ENCODE measurements at regions not wholly inside any gene's neighbourhood (a gene's known extent, or its start where the extent isn't known, plus 50 kb on each side); places are given as distances from the start of the nearest gene placed in this dataset.

DNA sequence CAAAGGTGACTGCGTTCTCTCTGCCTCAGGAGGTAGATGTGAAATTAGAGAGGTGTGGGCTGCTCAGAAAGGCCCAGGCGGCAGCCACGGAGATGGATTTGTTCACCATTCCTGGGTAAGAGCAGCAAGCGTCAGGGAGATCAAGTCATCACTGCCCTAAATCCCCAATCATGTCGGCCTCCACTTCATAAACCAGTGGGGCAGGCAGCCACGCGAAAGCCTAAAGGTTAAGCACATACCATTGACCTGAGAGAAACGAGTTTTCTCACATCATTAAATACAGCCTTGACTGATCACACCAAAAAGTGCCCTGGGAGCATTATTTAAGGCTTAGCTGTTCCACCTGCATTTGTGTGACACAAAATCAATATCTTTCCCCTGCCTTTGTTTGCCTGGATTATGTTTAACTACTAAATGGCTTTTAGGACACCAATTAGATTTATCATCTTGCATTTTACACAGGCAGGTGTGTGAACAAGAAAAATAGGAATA is 50.7 kb upstream of the FOXB1 start:
- DNase-seq (ENCODE audit: low spot score), result no peak

DNA sequence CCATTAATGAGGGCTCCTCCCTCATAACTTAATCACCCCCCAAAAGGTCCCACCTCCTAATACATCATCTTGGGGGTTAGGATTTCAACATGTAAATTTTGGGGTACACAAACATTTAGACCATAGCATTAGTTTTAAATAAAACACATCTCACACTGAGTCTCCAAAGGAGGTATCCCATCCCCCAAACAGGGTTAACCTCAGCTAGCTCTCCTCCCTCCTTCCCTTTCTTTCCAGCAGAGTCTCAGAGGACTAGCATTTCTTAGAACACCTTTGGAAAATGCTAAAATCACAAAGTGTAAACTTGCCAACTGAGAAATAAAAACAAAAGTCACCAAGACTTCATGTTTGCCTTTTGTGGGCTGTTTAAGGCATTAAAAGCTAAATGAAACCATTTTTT is 51.2 kb upstream of the FOXB1 start:
- DNase-seq (ENCODE audit: low spot score), result no peak

DNA sequence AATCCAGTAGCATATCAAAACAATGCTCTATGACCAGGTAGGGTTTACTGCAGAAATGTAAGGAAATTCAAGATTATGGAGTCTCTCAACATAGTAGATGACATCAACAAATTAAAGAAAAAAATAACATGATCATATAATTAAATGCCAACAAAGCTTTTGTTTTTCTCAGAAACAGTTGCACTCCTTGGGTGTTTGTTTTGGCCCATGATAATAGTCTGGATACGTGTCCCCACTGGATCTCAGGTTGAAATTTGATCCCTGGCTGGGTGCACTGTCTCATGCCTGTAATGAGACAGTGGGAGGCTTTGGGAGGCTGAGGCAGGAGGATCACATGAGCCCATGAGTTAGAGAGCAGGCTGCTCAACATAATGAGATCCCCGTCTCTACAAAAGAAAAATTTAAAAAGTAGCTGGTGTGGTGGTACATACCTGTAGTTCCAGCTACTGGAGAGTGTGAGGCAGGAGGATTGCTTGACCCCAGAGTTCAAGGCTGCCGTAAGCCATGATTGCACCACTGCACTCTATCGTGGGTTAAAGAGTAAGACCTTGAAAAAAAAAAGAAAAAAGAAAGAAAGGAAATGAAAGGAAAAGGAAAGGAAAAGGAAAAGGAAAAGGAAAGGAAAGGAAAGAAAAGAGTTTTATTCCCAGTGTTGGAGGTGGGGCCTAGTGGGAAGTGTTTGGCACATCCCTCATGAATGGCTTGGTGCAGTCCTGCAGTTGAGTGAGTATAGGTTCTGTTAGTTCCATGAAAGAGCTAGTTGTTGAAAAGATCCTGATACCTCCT is 53.3 kb upstream of the FOXB1 start:
- no peak for DNase-seq (ENCODE audit: low spot score)

DNA sequence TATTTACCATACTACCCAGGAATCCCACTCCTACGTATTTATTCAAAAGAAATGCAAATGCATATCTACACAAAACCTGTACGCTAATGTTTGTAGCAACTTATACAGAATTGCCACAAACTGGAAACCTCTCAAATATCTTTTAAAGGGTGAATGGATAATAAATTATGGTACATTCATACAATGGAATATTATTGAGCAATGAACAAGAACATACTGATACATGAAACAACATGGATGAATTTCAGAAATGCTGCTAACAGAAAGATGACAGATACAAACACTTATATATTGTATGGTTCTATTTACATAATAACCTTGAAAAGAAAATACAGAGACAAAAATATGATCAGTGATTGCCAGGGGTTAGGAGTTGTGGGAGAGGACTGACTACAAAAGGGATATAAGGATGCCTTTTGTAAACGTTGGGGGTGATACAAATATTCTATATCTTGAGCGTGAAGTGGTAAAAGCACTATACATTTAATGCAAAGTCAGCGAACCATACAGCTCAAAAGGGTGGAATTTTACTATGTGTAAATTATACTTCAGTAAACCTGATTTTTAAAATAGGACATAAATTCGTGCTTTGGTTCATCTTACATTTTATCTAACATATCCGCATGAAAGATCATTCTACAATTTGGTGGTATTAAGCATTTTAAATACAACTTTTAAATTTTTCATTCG is 55.0 kb upstream of the FOXB1 start:
- DNase-seq (ENCODE audit: low spot score), result no peak

DNA sequence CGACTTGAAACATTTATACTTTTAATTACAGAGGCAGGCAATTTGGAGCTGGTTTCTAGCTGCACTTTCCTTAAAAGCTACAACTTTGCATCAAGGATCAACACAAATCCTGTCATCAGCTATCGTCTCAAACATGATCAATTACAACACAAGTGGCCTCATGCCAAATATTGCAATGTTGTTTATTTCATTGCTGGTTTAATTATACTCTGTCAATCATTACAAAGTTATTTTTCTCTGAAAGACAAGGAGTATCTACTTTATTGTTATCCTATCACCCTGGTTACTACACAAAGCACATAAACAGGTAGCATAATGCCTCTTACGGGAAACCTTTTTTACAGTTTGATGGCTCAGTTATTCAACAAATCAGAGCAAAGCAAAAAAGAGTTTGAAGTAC is 58.0 kb upstream of the FOXB1 start:
- no peak for DNase-seq (ENCODE audit: low spot score)

DNA sequence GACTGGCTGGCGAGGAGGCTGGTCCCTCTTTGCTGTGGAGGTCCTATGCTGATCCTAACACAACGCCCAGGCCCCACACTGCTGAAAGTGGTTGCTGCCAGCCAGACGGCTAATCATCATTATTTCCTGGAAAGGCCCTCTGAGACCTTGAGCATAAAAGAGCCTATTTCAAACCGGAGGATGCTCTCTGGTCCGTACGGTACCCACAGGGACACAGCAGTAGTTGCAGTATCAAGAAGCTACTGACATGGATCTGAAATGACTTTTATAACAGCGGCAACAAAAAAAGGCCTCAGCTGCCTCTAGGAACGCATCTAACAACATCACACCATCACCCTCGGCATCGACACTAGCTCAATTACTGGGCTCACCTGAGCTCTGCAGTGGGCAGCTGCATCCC is 59.1 kb upstream of the FOXB1 start:
- DNase-seq (ENCODE audit: low spot score), result no peak

DNA sequence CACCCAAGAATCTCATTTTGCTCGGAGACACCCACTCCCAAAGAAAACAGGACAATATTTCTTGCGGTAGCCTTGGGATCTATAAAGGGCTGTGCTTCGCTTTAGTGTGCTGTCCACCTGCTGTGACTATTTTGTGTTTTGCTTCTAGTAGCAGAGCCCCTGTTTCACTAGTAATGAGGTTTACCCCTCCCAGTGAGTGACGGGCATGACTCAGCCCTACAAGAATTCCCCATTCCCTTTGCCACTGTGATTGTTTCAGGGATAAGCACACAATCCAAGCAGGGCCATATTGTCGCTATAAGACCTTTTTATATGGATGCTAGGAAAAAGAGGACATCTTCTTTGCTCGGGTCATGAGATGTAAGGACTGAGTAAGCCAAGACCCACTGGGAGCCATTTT is 62.5 kb upstream of the FOXB1 start:
- DNase-seq (ENCODE audit: low spot score), result no peak

DNA sequence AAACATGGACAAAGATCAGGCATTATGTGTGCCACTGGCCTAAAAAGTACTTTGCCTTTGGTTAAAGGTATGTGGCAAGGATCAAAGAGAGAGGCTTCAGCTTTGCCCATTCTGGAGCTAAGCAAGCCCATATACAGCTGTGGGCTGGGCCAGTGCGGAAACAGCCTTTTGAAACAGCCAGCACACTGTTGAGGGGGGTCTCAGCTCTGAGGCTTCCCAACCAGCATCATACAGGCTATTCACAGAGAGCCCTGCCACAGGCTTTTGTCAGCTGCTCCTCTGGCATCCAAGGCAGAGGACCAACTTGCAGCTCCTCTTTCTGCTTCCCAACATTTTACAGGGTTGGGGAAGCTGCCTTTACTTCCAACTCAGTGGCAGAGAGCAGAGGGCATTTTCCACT is 63.2 kb upstream of the FOXB1 start:
- DNase-seq (ENCODE audit: low spot score), result no peak

DNA sequence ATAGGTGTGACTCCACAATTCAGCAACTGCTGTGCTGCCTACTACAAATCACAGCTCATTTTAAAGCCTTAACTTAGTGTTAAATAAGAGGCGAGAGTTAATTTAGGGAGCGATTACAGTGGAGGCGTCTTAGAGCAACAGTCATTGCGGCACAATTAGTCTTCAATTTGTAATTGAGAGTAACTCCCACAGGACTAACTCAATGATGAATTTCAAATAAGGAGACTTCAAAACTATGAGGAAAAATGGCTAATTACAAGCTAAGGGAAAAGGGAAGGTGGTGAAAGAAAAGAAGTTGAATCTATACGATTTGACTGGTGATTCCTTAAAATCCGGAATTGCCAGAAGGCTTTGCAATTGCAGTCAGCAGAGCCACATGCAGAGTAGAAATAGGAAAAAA is 63.7 kb upstream of the FOXB1 start:
- DNase-seq (ENCODE audit: low spot score), result no peak

DNA sequence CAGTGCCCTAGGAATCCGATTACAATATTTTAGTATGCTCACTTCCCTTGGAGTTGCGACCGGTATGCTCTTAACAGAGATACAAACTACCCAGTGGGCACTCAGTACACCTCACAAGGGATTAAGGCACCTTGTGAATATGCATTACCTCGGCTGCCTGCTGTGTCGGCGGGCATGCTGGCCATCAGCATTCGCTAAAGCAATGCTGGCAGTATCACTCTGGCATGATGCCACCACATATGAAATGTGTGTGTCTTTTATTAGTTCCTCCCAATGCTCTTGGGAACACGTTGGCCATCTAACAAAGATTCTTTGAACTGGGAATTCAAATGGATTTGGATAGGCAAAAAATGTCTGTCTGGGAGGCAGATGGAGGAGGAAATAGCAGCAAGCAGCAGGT is 67.4 kb upstream of the FOXB1 start:
- DNase-seq (ENCODE audit: low spot score), result no peak

DNA sequence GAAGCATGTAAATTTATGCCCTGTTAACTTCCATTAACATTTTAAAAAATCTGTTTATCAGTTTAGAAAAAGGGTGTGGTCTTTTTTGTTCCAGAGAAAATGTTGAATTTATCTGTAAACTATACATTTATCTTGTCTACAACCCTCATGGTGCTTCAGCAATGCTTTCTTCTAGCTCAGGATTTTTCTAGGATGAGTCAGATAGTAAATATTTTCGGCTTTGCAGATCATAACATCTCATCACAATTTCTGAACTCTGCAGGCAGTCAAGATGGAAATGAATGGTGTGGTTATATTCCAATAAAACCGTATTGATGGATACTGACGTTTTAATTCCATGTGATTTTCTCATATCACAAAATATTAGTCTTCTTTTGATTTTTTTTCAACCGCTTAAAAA is 70.5 kb upstream of the FOXB1 start:
- DNase-seq (ENCODE audit: low spot score), result no peak

DNA sequence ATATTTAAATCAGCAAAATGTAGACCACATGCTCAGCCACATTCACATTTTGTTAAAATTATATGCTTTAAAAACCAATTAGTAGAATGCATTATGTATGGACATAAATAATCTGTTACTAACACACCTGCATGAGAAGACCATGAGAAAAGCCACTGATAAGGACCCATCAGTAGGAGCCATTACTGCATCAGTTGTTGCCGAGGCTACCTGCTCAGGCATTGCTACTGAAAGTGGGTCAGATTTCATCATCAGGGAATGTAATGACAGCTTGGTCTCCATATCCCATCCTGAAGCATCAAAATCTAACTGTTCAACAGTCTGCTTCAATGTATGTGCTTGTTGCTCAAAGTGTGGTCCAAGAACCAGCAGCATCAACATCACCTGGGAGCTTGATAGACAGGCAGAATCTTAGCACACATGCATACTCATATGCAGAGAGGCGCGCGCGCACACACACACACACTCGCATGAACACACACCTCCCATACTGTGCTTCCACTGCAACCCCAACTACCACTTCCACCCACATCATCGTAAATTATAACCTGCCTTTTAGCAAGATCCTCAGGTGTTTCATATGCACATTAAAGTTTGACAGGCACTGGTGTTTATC is 72.4 kb upstream of the FOXB1 start:
- DNase-seq (ENCODE audit: low spot score), result no peak

DNA sequence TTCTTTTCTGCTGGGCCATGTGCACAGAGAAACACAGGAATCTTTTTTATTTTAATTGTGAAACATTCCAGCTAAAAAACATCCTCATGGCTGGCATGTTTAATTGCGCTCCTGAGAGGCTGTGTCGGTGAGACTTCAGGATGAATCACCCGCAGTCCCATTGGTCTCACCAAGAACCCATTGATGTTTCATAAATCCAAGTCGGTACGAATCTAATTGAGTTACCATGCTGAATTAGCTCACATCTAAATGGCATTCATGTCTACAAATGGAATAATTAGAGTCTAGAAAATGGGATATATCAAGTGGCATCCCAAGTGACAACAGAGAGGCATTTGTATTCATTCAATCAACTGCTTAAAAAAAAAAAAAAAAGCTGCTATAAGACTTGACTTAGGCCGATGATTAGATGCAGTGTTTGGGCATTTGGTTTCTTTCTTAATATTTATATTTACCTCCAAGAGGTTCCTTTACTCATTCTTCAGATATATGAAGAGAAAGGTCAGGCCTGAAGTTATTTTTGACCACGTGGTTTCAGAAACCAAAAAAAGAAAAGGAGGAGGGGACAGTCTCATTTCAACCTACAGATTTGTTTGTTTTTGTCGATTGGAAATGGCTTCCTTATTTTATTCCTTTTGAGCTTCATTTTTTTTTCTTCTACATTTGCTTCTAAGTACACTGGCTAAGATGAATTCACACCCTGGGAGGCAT is 79.1 kb upstream of the FOXB1 start:
- peak; percentile 4 for DNase-seq (ENCODE audit: low spot score)

DNA sequence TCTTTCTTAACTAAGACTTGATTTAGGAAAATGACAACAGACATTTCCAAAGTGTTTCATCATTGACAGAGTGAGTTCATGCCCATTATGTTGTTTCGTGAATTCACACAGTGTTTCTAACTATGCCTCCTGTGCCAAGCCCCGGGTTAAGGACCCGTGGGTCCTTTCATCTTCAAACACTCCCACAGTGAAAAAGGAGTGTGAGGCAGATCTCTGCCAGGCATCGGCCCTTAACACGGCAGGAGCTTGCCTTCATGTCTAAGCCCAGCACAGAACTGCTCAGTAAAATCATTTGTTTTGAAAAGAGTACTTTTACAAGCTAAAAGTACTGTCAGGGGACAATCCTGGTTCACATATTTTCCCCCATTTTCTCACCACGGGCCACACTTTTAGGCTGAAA is 80.0 kb upstream of the FOXB1 start:
- no peak for DNase-seq (ENCODE audit: low spot score)

DNA sequence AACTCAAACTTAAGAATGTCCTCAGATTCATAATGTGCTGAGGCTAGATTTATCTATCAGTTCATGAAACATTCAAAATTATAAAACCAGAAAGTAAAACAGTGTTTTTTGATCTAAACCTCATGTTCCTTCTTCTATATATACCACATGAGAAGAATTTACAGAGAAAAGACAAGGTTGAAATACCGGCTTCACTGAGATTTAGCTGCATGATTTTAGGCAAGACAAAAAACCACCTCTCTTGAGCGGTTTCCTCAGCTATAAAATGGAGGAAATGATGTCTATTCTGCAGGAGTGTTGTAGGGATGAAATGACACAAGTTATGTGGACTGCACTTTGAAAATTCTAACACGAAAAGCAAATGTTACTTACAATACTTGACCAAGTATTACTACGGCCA is 80.6 kb upstream of the FOXB1 start:
- no peak for DNase-seq (ENCODE audit: low spot score)

DNA sequence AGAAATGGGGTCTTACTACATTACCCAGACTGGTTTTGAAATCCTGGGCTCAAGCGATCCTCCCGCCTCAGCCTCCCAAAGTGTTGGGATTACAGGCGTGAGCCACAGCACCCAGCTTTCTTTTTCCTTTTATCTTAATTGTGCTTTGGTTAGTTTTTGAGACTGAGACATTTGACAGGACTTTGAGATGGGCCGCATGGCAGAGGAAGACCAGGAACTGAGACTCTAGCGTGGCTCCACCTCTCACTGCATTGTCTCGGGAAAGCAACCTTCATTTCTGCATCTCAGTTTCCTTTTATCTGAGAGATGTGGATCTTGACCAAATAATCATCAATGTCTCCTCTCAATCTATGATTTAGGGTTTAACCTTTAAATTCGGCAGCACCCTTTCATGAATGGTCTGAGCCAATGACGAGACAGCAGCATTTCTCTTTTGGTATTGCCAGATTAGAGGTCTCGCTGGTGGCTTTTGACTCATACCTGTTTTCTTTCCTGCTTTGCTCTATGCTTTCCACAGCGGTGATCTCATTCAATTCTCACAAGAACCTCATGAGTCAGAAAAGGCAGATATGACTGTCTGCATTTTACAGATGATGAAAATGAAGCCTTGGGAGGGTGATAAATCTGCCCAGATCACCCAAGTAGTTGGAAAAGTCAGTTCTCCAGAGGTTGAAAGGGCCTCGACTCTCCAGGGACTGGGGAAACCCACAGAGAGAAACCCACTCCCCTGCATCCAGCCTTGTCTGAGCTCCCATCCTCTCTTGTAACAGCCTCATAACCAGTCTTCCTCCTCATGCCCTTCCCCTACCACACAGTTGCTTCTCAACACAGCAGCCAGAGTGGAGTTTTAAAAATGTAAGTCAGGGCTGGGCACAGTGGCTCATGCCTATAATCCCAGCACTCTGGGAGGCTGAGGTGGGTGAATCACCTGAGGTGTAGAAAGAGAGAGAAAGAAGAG is 84.8 kb upstream of the FOXB1 start:
- no peak for DNase-seq (ENCODE audit: low spot score)

DNA sequence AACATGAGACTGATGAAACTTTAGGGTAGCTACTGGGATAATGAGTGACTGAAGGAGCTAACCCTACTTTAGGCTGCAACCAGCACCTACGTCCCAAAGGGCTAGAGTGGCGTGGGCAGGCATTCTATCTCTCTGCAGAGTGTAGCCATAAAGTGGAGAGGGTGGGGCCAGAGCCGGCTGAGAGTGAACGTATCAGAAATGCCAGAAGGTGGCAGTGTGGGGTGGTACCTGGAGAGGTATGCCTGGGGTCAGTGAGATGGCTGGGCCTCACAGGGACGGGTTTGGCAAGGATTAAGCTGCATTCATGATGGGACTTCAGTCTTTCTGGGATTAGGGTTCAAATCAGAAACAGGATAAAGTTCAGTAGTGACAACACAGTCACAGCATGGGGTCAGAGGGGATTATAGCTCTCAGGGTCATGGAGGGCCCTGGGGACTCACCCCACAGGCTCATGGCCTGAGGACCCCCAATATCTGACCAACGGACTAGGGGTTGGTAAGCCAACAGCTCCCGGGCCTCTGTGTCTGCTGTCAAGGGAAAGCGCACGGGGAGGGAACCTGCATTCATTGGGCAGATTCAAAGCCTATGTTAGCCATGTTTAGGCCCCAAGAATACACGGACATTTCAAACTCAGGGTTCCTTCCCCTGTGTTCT is 86.5 kb upstream of the FOXB1 start:
- peak; percentile 36 for DNase-seq (ENCODE audit: low spot score)

DNA sequence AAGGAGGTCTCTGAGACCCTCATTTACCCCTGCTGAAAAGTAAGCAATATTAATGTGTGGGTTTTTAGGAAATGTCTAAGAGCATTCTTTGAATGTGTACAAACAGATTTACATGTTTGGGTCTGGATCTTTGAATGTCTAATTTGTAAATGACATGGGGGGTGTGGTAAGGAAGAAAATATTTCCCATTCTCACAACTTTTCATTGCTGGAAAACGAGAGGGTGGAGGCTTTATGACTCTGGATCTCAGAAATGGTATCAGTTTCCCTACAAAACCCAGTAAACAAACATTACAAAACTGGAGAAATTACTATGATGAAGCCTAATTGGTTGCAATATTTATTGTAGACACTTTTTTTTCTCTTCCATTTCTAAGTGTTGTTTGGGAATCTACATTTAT is 98.1 kb upstream of the FOXB1 start:
- DNase-seq (ENCODE audit: low spot score), result no peak

DNA sequence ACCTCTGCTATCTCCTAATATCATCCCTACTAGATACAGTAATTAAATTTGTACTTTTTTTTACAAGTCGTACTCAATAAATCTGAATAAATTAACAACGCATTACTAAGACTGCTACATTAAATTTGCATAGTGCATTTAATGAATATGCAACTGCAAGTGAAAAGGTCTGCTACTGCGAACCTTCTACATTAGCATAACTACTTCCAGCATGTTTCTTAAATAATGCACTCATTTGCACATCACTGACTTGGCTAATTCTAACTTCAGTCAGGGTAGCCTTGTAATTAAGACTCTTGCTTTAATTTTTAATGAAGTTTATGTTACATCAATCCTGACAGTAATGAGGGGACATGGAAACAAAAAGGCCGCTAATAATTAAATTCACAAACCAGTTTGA is 98.9 kb upstream of the FOXB1 start:
- DNase-seq (ENCODE audit: low spot score), result no peak

DNA sequence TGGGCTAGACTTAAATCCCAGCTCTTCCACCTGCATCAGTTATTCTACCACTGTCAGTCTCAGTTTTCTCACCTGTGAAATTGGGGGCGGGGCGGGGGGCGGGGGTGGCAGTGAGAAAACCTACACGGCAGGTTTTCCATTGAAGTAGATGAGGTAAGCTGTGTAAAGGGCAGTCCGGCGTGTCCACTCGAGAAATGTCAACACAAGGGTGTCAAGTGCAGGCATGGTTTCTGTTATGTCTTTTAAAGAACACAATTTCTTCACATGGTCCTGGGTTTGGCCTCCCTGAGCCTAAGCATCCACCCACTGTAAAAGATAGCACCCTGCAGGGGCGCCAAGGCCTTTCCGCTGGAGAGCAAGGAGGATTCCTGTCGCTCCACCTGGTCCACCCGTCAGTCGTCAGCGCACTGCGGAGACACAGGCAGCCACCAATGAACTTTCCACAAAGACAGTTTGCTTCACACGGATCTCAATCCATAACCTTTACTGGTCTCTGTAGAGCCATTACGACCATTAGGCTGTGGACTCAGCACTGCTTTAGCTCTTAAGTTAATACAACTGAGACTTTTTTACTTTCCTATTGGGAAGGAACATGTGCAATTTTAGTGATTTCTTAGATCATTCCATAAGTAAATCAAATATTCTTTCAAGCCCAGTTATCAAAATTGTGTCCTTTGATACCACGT is 99.5 kb upstream of the FOXB1 start:
- no peak for DNase-seq (ENCODE audit: low spot score)

Measured in COLO829 (cell line).